Mucosa of descending colon (tissue), 3 donors: ENCODE measurements at regions not wholly inside any gene's neighbourhood (a gene's known extent, or its start where the extent isn't known, plus 50 kb on each side); places are given as distances from the start of the nearest gene placed in this dataset.
"Not testable (repeated sequence)": the region's sequence is repeated elsewhere in the genome, so short reads cannot be mapped to it uniquely, and the experiment has no call there.

Experiments used
- ATAC-seq: fragments of 200-7000 bp; cut with Tn5 transposase; one replicate; pipeline ENCODE4 v1.9.1; 2020; ENCODE audit warnings: mild to moderate bottlenecking, moderate library complexity
- DNase-seq, 3 donors: peaks; one replicate each; pipeline ENCODE4 v3.0.0-alpha.2; 2020
- H3K36me3 ChIP-seq: fragments of 200-600 bp; one replicate; pipeline ENCODE4 v1.8.0; 2021; ENCODE audit warnings: low read depth, mild to moderate bottlenecking
- H3K4me1 ChIP-seq: fragments of 200-600 bp; one replicate; pipeline ENCODE4 v1.8.0; 2021; ENCODE audit warnings: low read depth, mild to moderate bottlenecking
- H3K4me3 ChIP-seq: fragments of 200-600 bp; one replicate; pipeline ENCODE4 v1.8.0; 2021; ENCODE audit warnings: mild to moderate bottlenecking
- H3K9me3 ChIP-seq: fragments of 200-600 bp; one replicate; pipeline ENCODE4 v1.8.0; 2021; ENCODE audit warnings: mild to moderate bottlenecking
- CTCF ChIP-seq: fragments of 200-600 bp; IDR thresholded peaks from one replicate; pipeline ENCODE4 v1.8.0; 2022; ENCODE audit warnings: antibody characterized with exemption, mild to moderate bottlenecking
- intact Hi-C, 2 donors: fragments of 100-400 bp; cut with DNase I in 1 of 2; cut with micrococcal nuclease in 1 of 2; formaldehyde crosslinking; loops; one replicate each; pipeline versions ENCODE4 v1.11.0 to v1.11.1; 2022; cut with DNase I, micrococcal nuclease
- donor health status: DM: no; HTN: no; CAD: no; lungs with moderate emphysema.
- donor health status: DM: no; HTN: no; CAD: no.
- donor health status: DM: no; HTN: yes; CAD: no.

- no peak for ATAC-seq
- DNase-seq, result no peak
- no peaks in the 10 kb centered on the region for H3K4me1 ChIP-seq
- H3K36me3 ChIP-seq, result no peaks in the 10 kb centered on the region
- no peak overlapping the region for H3K4me3 ChIP-seq
- intact Hi-C loops, result no loop called here
- peaks cover 9% of the 10 kb centered on the region for H3K9me3 ChIP-seq
- TF ChIP-seq CTCF, result no peak
Measured at GRCh38 chr3:177860184-177860583, 662.9 kb upstream of the TBL1XR1 start.

- Histone ChIP-seq H3K36me3 (no peaks in the 10 kb centered on the region), H3K9me3 (peaks cover 9% of the 10 kb centered on the region), H3K4me1 (no peaks in the 10 kb centered on the region), H3K4me3 (no peak overlapping the region)
- DNase-seq (no peak), ATAC-seq (no peak)
- intact Hi-C loops, result no loop called here
- TF ChIP-seq CTCF, result no peak
Measured at GRCh38 chr3:177862962-177863491, 665.7 kb upstream of the TBL1XR1 start.

- intact Hi-C loops, H3K4me1 ChIP-seq, H3K4me3 ChIP-seq, ATAC-seq, H3K9me3 ChIP-seq, H3K36me3 ChIP-seq, DNase-seq: not testable (repeated sequence)
Measured at GRCh38 chr3:177871267-177871666, 665.0 kb upstream of the KCNMB2 start.

- Histone ChIP-seq H3K4me3 (no peak overlapping the region), H3K9me3 (no peaks in the 10 kb centered on the region), H3K36me3 (no peaks in the 10 kb centered on the region), H3K4me1 (no peaks in the 10 kb centered on the region)
- TF ChIP-seq CTCF, result no peak
- no peak for ATAC-seq
- DNase-seq, result no peak
- intact Hi-C loops, result no loop called here
Measured at GRCh38 chr3:177878192-177878591, 658.0 kb upstream of the KCNMB2 start.

- intact Hi-C loops, result no loop called here
- DNase-seq, result no peak
- no peaks in the 10 kb centered on the region for H3K4me1 ChIP-seq
- no peak overlapping the region for H3K4me3 ChIP-seq
- H3K36me3 ChIP-seq, result no peaks in the 10 kb centered on the region
- no peak for ATAC-seq
- H3K9me3 ChIP-seq, result no peaks in the 10 kb centered on the region
- no peak for TF ChIP-seq CTCF
Measured at GRCh38 chr3:177878957-177879356, 657.3 kb upstream of the KCNMB2 start.

- DNase-seq (no peak), ATAC-seq (no peak)
- intact Hi-C loops, result no loop called here
- H3K9me3 ChIP-seq, result no peaks in the 10 kb centered on the region
- no peaks in the 10 kb centered on the region for H3K36me3 ChIP-seq
- H3K4me3 ChIP-seq, result no peak overlapping the region
- no peaks in the 10 kb centered on the region for H3K4me1 ChIP-seq
- no peak for TF ChIP-seq CTCF
Measured at GRCh38 chr3:177881351-177881750, 654.9 kb upstream of the KCNMB2 start.
